ENCODE measurements at regions not wholly inside any gene's neighbourhood (a gene's known extent, or its start where the extent isn't known, plus 50 kb on each side); places are given as distances from the start of the nearest gene placed in this dataset.

DNA sequence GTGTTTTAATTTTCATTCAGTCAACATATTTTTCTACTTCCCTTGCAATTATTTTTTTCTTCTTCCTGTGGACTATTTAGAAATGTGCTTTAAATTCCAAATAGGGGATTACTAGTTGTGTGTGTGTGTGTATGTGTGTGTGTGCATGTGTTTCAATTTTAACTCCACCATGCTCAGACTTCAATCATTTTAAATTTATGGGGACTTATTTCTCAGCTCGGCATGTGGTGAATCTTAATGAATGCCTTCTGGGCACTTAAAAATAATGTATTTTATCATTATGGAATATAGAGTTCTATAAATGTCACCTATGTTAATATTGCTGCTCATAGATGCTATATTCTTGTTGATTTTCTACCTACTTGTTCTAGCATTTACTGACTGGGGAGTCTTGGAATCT lies 465.6 kb upstream of the PRKX start:
- FAIRE-seq = no peak
- Histone ChIP-seq H3K36me3 (ENCODE audit: control insufficient read depth in 3 of 3, insufficient read depth in 2 of 3, low read depth in 1 of 3, low read length in 3 of 3) (no peaks in the 10 kb centered on the region), H3K9me3 (ENCODE audit: control insufficient read depth in 2 of 2, insufficient read depth in 1 of 2, low read depth in 1 of 2, low read length in 1 of 2) (no peaks in the 10 kb centered on the region), H3K27ac (ENCODE audit: low read depth in 1 of 3, low read length in 2 of 3) (no peak overlapping the region), H3K4me3 (ENCODE audit: low read depth in 1 of 3, low read length in 3 of 3) (no peak overlapping the region), H3K4me1 (ENCODE audit: control insufficient read depth in 3 of 3, insufficient read depth in 2 of 3, low read depth in 1 of 3, low read length in 2 of 3) (no peaks in the 10 kb centered on the region), H3K27me3 (ENCODE audit: control insufficient read depth in 3 of 3, insufficient read depth in 3 of 3, low read length in 3 of 3) (no peaks in the 10 kb centered on the region)
- DNase-seq = no peak
- WGBS, 3 donors = 53 to 71% (median 65%) methylated on average over 1 of the region's 1 CpG

DNA sequence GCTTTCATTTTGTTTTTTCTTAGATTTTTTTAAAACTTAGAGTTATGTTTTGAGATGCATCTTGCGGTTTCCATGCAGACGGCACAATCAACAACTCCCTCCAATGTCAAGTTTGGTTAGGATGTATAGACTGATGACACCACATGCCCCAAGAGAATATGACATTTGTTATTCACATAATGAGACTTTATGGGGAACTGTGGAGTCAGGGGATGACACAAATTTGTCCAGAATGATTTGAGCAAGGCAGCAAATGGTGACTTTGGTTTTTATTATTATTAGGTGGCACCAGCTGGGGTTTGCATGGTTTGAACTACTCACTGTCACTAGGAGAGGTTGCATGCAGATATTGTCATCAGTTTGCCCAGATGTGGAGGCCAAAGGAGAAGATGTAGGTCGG lies 461.8 kb upstream of the PRKX start:
- Histone ChIP-seq H3K4me1 (ENCODE audit: control insufficient read depth in 3 of 3, insufficient read depth in 2 of 3, low read depth in 1 of 3, low read length in 2 of 3) (no peaks in the 10 kb centered on the region), H3K27me3 (ENCODE audit: control insufficient read depth in 3 of 3, insufficient read depth in 3 of 3, low read length in 3 of 3) (no peaks in the 10 kb centered on the region), H3K4me3 (ENCODE audit: low read depth in 1 of 3, low read length in 3 of 3) (no peak overlapping the region), H3K27ac (ENCODE audit: low read depth in 1 of 3, low read length in 2 of 3) (no peak overlapping the region), H3K36me3 (ENCODE audit: control insufficient read depth in 3 of 3, insufficient read depth in 2 of 3, low read depth in 1 of 3, low read length in 3 of 3) (no peaks in the 10 kb centered on the region), H3K9me3 (ENCODE audit: control insufficient read depth in 2 of 2, insufficient read depth in 1 of 2, low read depth in 1 of 2, low read length in 1 of 2) (peaks cover 0 to 3% of the 10 kb centered on the region in 2 donors)
- 68 to 86% (median 81%) methylated on average over 3 of the region's 3 CpGs for WGBS, 3 donors
- FAIRE-seq = no peak
- no peak for DNase-seq

DNA sequence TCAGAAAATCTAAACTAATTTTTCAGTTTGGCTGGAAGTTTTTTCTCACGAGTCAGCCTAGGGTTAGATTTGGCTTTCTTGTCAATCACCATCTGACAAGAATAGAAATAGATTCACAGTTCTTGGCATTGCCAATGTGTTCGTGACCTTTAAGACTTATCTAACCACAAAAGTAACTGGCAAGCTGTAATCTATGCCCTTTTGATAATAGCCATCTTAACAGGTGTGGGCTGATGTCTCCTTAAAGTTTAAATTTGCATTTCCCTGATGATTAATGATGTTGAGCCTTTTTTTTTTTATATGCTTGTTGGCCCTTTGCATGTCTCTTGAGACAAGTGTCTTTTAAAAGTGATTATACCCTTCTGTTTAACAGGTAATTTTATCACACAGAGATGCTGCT lies 460.3 kb upstream of the PRKX start:
- FAIRE-seq (no peak), DNase-seq (no peak)
- Histone ChIP-seq H3K4me1 (ENCODE audit: control insufficient read depth in 3 of 3, insufficient read depth in 2 of 3, low read depth in 1 of 3, low read length in 2 of 3) (no peaks in the 10 kb centered on the region), H3K9me3 (ENCODE audit: control insufficient read depth in 2 of 2, insufficient read depth in 1 of 2, low read depth in 1 of 2, low read length in 1 of 2) (peaks cover 0 to 3% of the 10 kb centered on the region in 2 donors), H3K27ac (ENCODE audit: low read depth in 1 of 3, low read length in 2 of 3) (no peak overlapping the region), H3K27me3 (ENCODE audit: control insufficient read depth in 3 of 3, insufficient read depth in 3 of 3, low read length in 3 of 3) (no peaks in the 10 kb centered on the region), H3K4me3 (ENCODE audit: low read depth in 1 of 3, low read length in 3 of 3) (no peak overlapping the region), H3K36me3 (ENCODE audit: control insufficient read depth in 3 of 3, insufficient read depth in 2 of 3, low read depth in 1 of 3, low read length in 3 of 3) (no peaks in the 10 kb centered on the region)
- WGBS, 3 donors = 62 to 76% (median 62%) methylated on average over 2 of the region's 2 CpGs

DNA sequence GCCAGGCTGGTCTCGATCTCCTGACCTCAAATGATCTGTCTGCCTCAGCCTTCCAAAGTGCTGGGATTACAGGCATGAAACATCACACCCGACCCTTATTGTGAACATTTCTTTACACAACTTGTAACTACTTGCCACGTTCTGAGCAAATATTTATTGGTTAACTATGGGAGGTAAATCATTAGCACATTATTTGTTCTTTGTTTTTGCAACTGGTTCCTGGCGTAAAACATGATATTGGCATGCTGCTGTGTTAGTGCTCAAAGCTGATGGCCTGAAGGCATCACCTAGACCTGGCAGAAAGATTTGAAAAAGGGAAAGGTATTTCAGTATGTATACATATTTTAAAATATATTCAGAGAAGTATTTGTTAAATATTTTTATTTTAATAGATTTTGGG lies 438.3 kb upstream of the PRKX start:
- no peaks in the 10 kb centered on the region for H3K9me3 ChIP-seq (ENCODE audit: control insufficient read depth in 2 of 2, insufficient read depth in 1 of 2, low read depth in 1 of 2, low read length in 1 of 2)
- no peaks in the 10 kb centered on the region for H3K36me3 ChIP-seq (ENCODE audit: control insufficient read depth in 3 of 3, insufficient read depth in 2 of 3, low read depth in 1 of 3, low read length in 3 of 3)
- H3K4me3 ChIP-seq (ENCODE audit: low read depth in 1 of 3, low read length in 3 of 3) = no peak overlapping the region
- FAIRE-seq (no peak), DNase-seq (no peak)
- H3K4me1 ChIP-seq (ENCODE audit: control insufficient read depth in 3 of 3, insufficient read depth in 2 of 3, low read depth in 1 of 3, low read length in 2 of 3) = no peaks in the 10 kb centered on the region
- WGBS, 3 donors = 25 to 44% (median 36%) methylated on average over 4 of the region's 4 CpGs
- H3K27me3 ChIP-seq (ENCODE audit: control insufficient read depth in 3 of 3, insufficient read depth in 3 of 3, low read length in 3 of 3) = no peaks in the 10 kb centered on the region
- H3K27ac ChIP-seq (ENCODE audit: low read depth in 1 of 3, low read length in 2 of 3) = no peak overlapping the region

DNA sequence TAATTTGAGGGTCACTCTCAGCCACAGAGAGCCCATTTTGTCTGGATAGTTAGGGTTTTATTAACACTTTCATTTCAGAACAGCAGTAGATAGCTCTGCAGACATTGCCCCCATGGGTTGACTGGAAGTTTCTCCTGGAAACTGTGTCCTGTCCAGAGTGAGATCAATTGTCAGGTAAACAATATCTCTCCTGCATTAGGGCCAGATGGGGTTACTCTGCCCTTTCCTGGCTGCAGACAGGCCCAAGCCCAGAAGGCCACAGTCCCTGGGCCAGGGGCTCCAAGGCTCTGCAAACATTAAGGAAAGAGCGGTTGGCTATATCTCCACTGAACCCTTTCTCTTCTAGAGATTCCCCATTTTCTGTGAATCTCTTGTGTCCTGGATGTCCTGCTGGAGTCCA lies 436.8 kb upstream of the PRKX start:
- H3K4me1 ChIP-seq (ENCODE audit: control insufficient read depth in 3 of 3, insufficient read depth in 2 of 3, low read depth in 1 of 3, low read length in 2 of 3) = no peaks in the 10 kb centered on the region
- H3K27me3 ChIP-seq (ENCODE audit: control insufficient read depth in 3 of 3, insufficient read depth in 3 of 3, low read length in 3 of 3) = no peaks in the 10 kb centered on the region
- 90 to 98% (median 93%) methylated on average over 1 of the region's 1 CpG for WGBS, 3 donors
- DNase-seq = no peak
- H3K9me3 ChIP-seq (ENCODE audit: control insufficient read depth in 2 of 2, insufficient read depth in 1 of 2, low read depth in 1 of 2, low read length in 1 of 2) = no peaks in the 10 kb centered on the region
- H3K4me3 ChIP-seq (ENCODE audit: low read depth in 1 of 3, low read length in 3 of 3) = no peak overlapping the region
- FAIRE-seq = no peak
- H3K27ac ChIP-seq (ENCODE audit: low read depth in 1 of 3, low read length in 2 of 3) = no peak overlapping the region
- H3K36me3 ChIP-seq (ENCODE audit: control insufficient read depth in 3 of 3, insufficient read depth in 2 of 3, low read depth in 1 of 3, low read length in 3 of 3) = no peaks in the 10 kb centered on the region

DNA sequence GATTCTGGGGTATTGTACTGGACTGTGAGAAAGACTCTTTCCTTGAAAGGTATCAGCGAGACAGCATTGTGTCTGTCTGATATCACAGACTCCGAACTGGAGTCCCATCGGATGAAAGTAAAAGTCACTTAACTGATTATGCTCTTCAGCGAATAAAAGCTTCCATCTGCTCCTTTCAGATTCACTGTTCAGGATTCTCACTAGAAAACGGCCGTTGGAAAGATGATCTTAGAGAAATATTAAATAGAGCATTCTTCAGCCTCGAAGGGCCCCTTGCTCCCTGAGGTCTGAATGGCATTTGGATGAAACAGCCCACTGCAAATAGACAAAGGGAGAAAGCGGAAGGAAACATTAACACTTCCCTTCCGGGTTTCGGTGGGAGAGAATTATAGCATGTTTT lies 416.2 kb upstream of the PRKX start:
- no peaks in the 10 kb centered on the region for H3K27me3 ChIP-seq (ENCODE audit: control insufficient read depth in 3 of 3, insufficient read depth in 3 of 3, low read length in 3 of 3)
- no peak for DNase-seq
- H3K4me3 ChIP-seq (ENCODE audit: low read depth in 1 of 3, low read length in 3 of 3) = no peak overlapping the region
- no peak for FAIRE-seq
- H3K9me3 ChIP-seq (ENCODE audit: control insufficient read depth in 2 of 2, insufficient read depth in 1 of 2, low read depth in 1 of 2, low read length in 1 of 2) = no peaks in the 10 kb centered on the region
- no peak overlapping the region for H3K27ac ChIP-seq (ENCODE audit: low read depth in 1 of 3, low read length in 2 of 3)
- H3K36me3 ChIP-seq (ENCODE audit: control insufficient read depth in 3 of 3, insufficient read depth in 2 of 3, low read depth in 1 of 3, low read length in 3 of 3) = no peaks in the 10 kb centered on the region
- H3K4me1 ChIP-seq (ENCODE audit: control insufficient read depth in 3 of 3, insufficient read depth in 2 of 3, low read depth in 1 of 3, low read length in 2 of 3) = no peaks in the 10 kb centered on the region
- WGBS, 3 donors = 26 to 42% (median 40%) methylated on average over 10 of the region's 10 CpGs

DNA sequence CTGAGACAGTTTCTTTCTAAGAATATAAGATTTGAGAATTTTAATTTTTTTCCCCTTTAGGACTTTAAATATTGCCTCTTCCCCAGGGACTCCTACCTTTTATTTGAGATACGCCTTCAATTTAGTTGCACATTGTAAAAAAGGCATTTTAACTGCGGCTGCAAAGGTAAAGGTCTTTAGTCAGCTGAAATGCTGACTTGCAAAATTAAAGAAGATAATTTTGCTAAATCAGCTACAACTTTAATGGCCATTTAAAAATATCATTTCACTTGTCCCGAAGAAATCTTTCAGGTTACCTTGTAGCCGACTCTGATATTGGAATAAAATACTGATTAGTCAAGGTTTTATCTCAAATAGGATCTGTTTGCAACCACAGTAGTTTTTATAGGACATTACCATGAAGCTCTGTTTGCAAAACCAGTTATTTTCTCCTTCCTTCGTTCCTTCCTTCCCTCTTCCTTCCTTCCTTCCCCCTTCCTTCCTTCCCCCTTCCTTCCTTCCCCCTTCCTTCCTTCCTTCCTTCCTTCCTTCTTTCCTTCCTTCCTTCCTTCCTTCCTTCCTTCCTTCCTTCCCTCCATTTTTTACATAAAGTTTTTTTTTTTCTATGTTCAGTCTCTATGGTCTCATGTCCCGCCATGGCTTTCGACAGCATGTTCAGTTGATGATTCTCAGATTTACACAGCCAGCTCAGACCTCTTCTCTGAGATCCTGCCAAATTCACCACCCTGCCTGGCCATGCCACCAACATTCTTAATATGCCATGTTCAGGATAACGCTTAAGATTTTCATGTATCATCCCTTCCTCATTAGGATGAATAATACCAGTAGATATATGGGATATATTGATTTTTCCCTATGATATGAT lies 405.4 kb upstream of the PRKX start:
- Histone ChIP-seq H3K27ac (ENCODE audit: low read depth in 1 of 3, low read length in 2 of 3) (no peak overlapping the region), H3K36me3 (ENCODE audit: control insufficient read depth in 3 of 3, insufficient read depth in 2 of 3, low read depth in 1 of 3, low read length in 3 of 3) (no peaks in the 10 kb centered on the region), H3K4me1 (ENCODE audit: control insufficient read depth in 3 of 3, insufficient read depth in 2 of 3, low read depth in 1 of 3, low read length in 2 of 3) (no peaks in the 10 kb centered on the region), H3K27me3 (ENCODE audit: control insufficient read depth in 3 of 3, insufficient read depth in 3 of 3, low read length in 3 of 3) (no peaks in the 10 kb centered on the region), H3K4me3 (ENCODE audit: low read depth in 1 of 3, low read length in 3 of 3) (no peak overlapping the region), H3K9me3 (ENCODE audit: control insufficient read depth in 2 of 2, insufficient read depth in 1 of 2, low read depth in 1 of 2, low read length in 1 of 2) (no peaks in the 10 kb centered on the region)
- 85 to 87% (median 86%) methylated on average over 8 of the region's 8 CpGs for whole genome bisulfite sequencing, 3 donors
- FAIRE-seq = no peak
- no peak for DNase-seq

DNA sequence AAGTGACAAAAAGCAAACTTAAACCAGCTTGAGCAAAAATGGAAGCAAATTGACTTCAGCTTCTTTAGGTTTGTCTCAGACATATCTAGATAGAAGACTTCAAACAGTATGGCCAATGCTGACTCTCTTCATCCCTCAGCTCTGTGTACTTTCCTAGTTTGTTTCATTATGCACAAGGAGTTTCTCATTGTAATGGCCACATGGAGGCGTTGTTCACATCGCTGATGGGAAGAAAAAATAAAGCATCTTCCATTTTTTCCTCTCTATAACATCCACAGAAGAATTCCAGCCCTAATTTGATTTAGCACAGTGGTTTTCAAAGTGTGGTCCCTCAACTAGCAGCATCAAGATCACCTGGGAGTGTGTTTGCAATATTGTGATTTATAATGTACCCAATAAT lies 397.5 kb upstream of the PRKX start:
- no peaks in the 10 kb centered on the region for H3K36me3 ChIP-seq (ENCODE audit: control insufficient read depth in 3 of 3, insufficient read depth in 2 of 3, low read depth in 1 of 3, low read length in 3 of 3)
- DNase-seq = no peak
- no peak for FAIRE-seq
- H3K4me1 ChIP-seq (ENCODE audit: control insufficient read depth in 3 of 3, insufficient read depth in 2 of 3, low read depth in 1 of 3, low read length in 2 of 3) = no peaks in the 10 kb centered on the region
- no peak overlapping the region for H3K27ac ChIP-seq (ENCODE audit: low read depth in 1 of 3, low read length in 2 of 3)
- no peaks in the 10 kb centered on the region for H3K9me3 ChIP-seq (ENCODE audit: control insufficient read depth in 2 of 2, insufficient read depth in 1 of 2, low read depth in 1 of 2, low read length in 1 of 2)
- H3K4me3 ChIP-seq (ENCODE audit: low read depth in 1 of 3, low read length in 3 of 3) = no peak overlapping the region
- H3K27me3 ChIP-seq (ENCODE audit: control insufficient read depth in 3 of 3, insufficient read depth in 3 of 3, low read length in 3 of 3) = no peaks in the 10 kb centered on the region
- WGBS, 3 donors = 56 to 69% (median 62%) methylated on average over 2 of the region's 2 CpGs

DNA sequence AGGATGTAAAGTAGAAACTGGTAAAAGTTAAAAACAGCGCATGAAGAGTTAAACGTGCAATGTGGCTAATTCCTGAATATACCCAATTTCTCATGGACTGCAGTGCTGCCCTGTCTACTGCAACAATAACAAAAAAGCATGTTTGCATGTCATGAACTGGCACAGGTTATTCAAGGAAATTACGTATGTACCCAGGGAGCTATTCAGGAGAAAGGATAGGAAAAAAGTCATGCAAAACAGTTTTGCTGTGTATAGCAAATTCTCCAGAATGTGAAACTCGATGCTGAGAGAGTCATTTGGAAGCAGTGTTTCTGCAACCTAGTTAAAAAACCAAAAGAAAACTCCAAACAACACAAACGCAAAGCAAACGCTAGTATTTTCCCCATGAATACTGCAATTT lies 381.5 kb upstream of the PRKX start:
- FAIRE-seq = no peak
- H3K9me3 ChIP-seq (ENCODE audit: control insufficient read depth in 2 of 2, insufficient read depth in 1 of 2, low read depth in 1 of 2, low read length in 1 of 2) = no peaks in the 10 kb centered on the region
- 47 to 62% (median 56%) methylated on average over 6 of the region's 6 CpGs for WGBS, 3 donors

More for the DNA sequence above, 381.5 kb upstream of the PRKX start:
- H3K4me3 ChIP-seq (ENCODE audit: low read depth in 1 of 3, low read length in 3 of 3) = no peak overlapping the region
- no peak for DNase-seq
- H3K4me1 ChIP-seq (ENCODE audit: control insufficient read depth in 3 of 3, insufficient read depth in 2 of 3, low read depth in 1 of 3, low read length in 2 of 3) = no peaks in the 10 kb centered on the region
- no peaks in the 10 kb centered on the region for H3K36me3 ChIP-seq (ENCODE audit: control insufficient read depth in 3 of 3, insufficient read depth in 2 of 3, low read depth in 1 of 3, low read length in 3 of 3)
- H3K27me3 ChIP-seq (ENCODE audit: control insufficient read depth in 3 of 3, insufficient read depth in 3 of 3, low read length in 3 of 3) = no peaks in the 10 kb centered on the region
- no peak overlapping the region for H3K27ac ChIP-seq (ENCODE audit: low read depth in 1 of 3, low read length in 2 of 3)

Measured in small intestine (tissue), 7 donors.